Gastrocnemius medialis (tissue), 4 donors: ENCODE measurements at regions not wholly inside any gene's neighbourhood (a gene's known extent, or its start where the extent isn't known, plus 50 kb on each side); places are given as distances from the start of the nearest gene placed in this dataset.

Experiments
- CTCF ChIP-seq, 5 experiments: fragments of 450-650 bp in 3 of 5; fragments of 200-600 bp in 2 of 5; sonication (generic) in 2 of 5; IDR thresholded peaks in 4 of 5; conservative IDR thresholded peaks in 1 of 5; 1 replicate in 4 of 5; 2 replicates in 1 of 5; pipeline ENCODE4 v1.5.1; 2016 to 2019; ENCODE audit warnings: antibody characterized with exemption in 5 of 5, mild to moderate bottlenecking in 3 of 5, moderate library complexity in 3 of 5
- POLR2A ChIP-seq, 2 donors: fragments of 450-650 bp; IDR thresholded peaks; one replicate each; pipeline ENCODE4 v1.6.1; 2017; ENCODE audit warnings: antibody characterized with exemption in 2 of 2, mild to moderate bottlenecking in 2 of 2, moderate library complexity in 2 of 2

GRCh38 chr2:106584304-106584954 is 97.3 kb downstream of the CD8B2 start:
- TF ChIP-seq CTCF (IDR thresholded peaks at IDR 0.05 in 4 of 5, conservative IDR thresholded peaks at IDR 0.05 in 1 of 5) (no peak), POLR2A (IDR thresholded peaks at IDR 0.05) (no peak)
